HG02852 (cell line): ENCODE measurements at regions not wholly inside any gene's neighbourhood (a gene's known extent, or its start where the extent isn't known, plus 50 kb on each side); places are given as distances from the start of the nearest gene placed in this dataset.
A peak's percentile ranks its signal among the peaks of the same experiment; 100 is the strongest.

ENCODE experiments used
- ATAC-seq: cut with Tn5 transposase; IDR thresholded peaks from one replicate; pipeline ENCODE4 v1.9.1; 2021; ENCODE audit warnings: mild to moderate bottlenecking, moderate library complexity; ENCODE audit not compliant: unreplicated experiment

- no peak for ATAC-seq
Observed at GRCh38 chr2:19519045-19519444, 160.6 kb upstream of the OSR1 start.

GRCh38 chr2:19507137-19507536, 148.7 kb upstream of the OSR1 start:
- no peak for ATAC-seq

- ATAC-seq, result no peak
Observed at GRCh38 chr2:19505199-19506136, 147.0 kb upstream of the OSR1 start.

- no peak for ATAC-seq
Observed at GRCh38 chr2:19504400-19505198, 146.2 kb upstream of the OSR1 start.

GRCh38 chr2:19503915-19504314, 145.5 kb upstream of the OSR1 start:
- no peak for ATAC-seq

GRCh38 chr2:19503406-19503805, 145.0 kb upstream of the OSR1 start:
- ATAC-seq, result no peak

GRCh38 chr2:19500126-19500525, 141.7 kb upstream of the OSR1 start:
- no peak for ATAC-seq

GRCh38 chr2:19496646-19497045, 138.2 kb upstream of the OSR1 start:
- no peak for ATAC-seq

GRCh38 chr2:19494241-19494640, 135.8 kb upstream of the OSR1 start:
- ATAC-seq, result no peak

- ATAC-seq, result no peak
Observed at GRCh38 chr2:19491796-19492195, 133.4 kb upstream of the OSR1 start.

GRCh38 chr2:19490846-19491435, 132.5 kb upstream of the OSR1 start:
- ATAC-seq, result no peak

GRCh38 chr2:19488009-19488691, 129.7 kb upstream of the OSR1 start:
- ATAC-seq, result peak; percentile 83

- ATAC-seq, result peak; percentile 57
Observed at GRCh38 chr2:19484736-19485135, 126.3 kb upstream of the OSR1 start.

- ATAC-seq, result no peak
Observed at GRCh38 chr2:19480673-19481072, 122.2 kb upstream of the OSR1 start.

- ATAC-seq, result no peak
Observed at GRCh38 chr2:19479666-19480065, 121.2 kb upstream of the OSR1 start.

GRCh38 chr2:19478409-19478808, 120.0 kb upstream of the OSR1 start:
- ATAC-seq, result no peak

GRCh38 chr2:19476327-19476726, 117.9 kb upstream of the OSR1 start:
- no peak for ATAC-seq

- ATAC-seq, result peak; percentile 98
Observed at GRCh38 chr2:19474128-19474527, 115.7 kb upstream of the OSR1 start.

GRCh38 chr2:19473350-19473749, 114.9 kb upstream of the OSR1 start:
- no peak for ATAC-seq

GRCh38 chr2:19472391-19472978, 114.1 kb upstream of the OSR1 start:
- ATAC-seq, result no peak

- ATAC-seq, result no peak
Observed at GRCh38 chr2:19471491-19471890, 113.1 kb upstream of the OSR1 start.
